ENCODE measurements at regions not wholly inside any gene's neighbourhood (a gene's known extent, or its start where the extent isn't known, plus 50 kb on each side); places are given as distances from the start of the nearest gene placed in this dataset.
"Not testable (repeated sequence)": the region's sequence is repeated elsewhere in the genome, so short reads cannot be mapped to it uniquely, and the experiment has no call there.

GRCh38 chr4:137896221-137896737, 345.9 kb downstream of the SLC7A11 start:
- Histone ChIP-seq H3K27ac (ENCODE audit: low read length) (no peak overlapping the region), H3K36me3 (ENCODE audit: control insufficient read depth, insufficient read depth, low read length) (no peaks in the 10 kb centered on the region), H3K27me3 (ENCODE audit: control insufficient read depth, insufficient read depth, low read length) (no peaks in the 10 kb centered on the region), H3K4me3 (ENCODE audit: low read depth in 2 of 2, low read length in 2 of 2) (no peak overlapping the region), H3K4me1 (ENCODE audit: control insufficient read depth, insufficient read depth, low read length) (no peaks in the 10 kb centered on the region), H3K9me3 (ENCODE audit: control insufficient read depth, insufficient read depth, low read depth, low read length) (no peaks in the 10 kb centered on the region)
- intact Hi-C loops (cut with micrococcal nuclease; ENCODE audit: unreplicated experiment) (no loop called here), in situ Hi-C loops (cut with HindIII; ENCODE audit: low pct_unique_long_range_greater_than_20kb, low sequenced_read_pairs) (no loop called here)
- BruUV-seq (replicated peaks), result no TSS peak
- ChIA-PET POLR2A (no interaction called here), CTCF (no interaction called here)
- DNase-seq (ENCODE audit: low read depth, low spot score) (no peak), ATAC-seq (no peak)
- no peak for TF ChIP-seq POLR2AphosphoS5 (IDR thresholded peaks at IDR 0.05; ENCODE audit: low read depth, low read length)
- no peak for TF ChIP-seq SIN3A (IDR thresholded peaks at IDR 0.05; ENCODE audit: borderline replicate concordance, insufficient read depth, low read depth, low read length)
- TF ChIP-seq CTCF (IDR thresholded peaks at IDR 0.05), result no peak
- no peak for TF ChIP-seq REST (IDR thresholded peaks at IDR 0.05; ENCODE audit: insufficient read depth in 1 of 2, low read depth in 2 of 2, low read length in 1 of 2)
- TF ChIP-seq TCF7L2 (IDR thresholded peaks at IDR 0.05; ENCODE audit: low read depth, low read length), result no peak

GRCh38 chr4:137895515-137895914, 346.6 kb downstream of the SLC7A11 start:
- ATAC-seq; in situ Hi-C loops (cut with HindIII; ENCODE audit: low pct_unique_long_range_greater_than_20kb, low sequenced_read_pairs); H3K36me3 ChIP-seq (ENCODE audit: control insufficient read depth, insufficient read depth, low read length); H3K4me3 ChIP-seq (ENCODE audit: low read depth in 2 of 2, low read length in 2 of 2); H3K27ac ChIP-seq (ENCODE audit: low read length); H3K4me1 ChIP-seq (ENCODE audit: control insufficient read depth, insufficient read depth, low read length); POLR2A ChIA-PET; H3K27me3 ChIP-seq (ENCODE audit: control insufficient read depth, insufficient read depth, low read length); H3K9me3 ChIP-seq (ENCODE audit: control insufficient read depth, insufficient read depth, low read depth, low read length); DNase-seq (ENCODE audit: low read depth, low spot score); CTCF ChIA-PET; BruUV-seq (replicated peaks); intact Hi-C loops (cut with micrococcal nuclease; ENCODE audit: unreplicated experiment): not testable (repeated sequence)

DNA sequence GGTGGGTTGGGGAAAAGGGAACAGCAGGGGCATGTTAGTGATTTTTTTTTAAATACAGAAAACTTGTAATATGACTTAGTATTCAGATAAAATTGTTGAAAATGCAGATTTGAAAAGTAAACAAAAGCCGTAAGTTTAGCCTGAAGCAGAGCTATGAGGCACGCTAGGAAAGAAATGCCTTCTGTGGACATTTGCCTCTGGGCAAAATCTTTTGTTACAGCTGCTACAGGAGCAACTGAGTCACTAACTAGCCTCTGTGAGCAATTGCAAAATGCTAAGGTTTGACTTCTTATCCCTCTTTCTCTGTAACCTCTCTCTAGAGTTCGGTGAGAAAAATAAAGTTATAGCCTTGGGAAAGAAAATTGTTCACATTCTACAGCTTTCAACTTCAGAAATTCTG, 350.0 kb downstream of the SLC7A11 start:
- no peak for TF ChIP-seq CTCF (IDR thresholded peaks at IDR 0.05)
- Histone ChIP-seq H3K4me1 (ENCODE audit: control insufficient read depth, insufficient read depth, low read length) (no peaks in the 10 kb centered on the region), H3K9me3 (ENCODE audit: control insufficient read depth, insufficient read depth, low read depth, low read length) (no peaks in the 10 kb centered on the region), H3K27me3 (ENCODE audit: control insufficient read depth, insufficient read depth, low read length) (no peaks in the 10 kb centered on the region), H3K36me3 (ENCODE audit: control insufficient read depth, insufficient read depth, low read length) (no peaks in the 10 kb centered on the region), H3K27ac (ENCODE audit: low read length) (no peak overlapping the region), H3K4me3 (ENCODE audit: low read depth in 2 of 2, low read length in 2 of 2) (no peak overlapping the region)
- intact Hi-C loops (cut with micrococcal nuclease; ENCODE audit: unreplicated experiment), result no loop called here
- ChIA-PET CTCF (no interaction called here), POLR2A (no interaction called here)
- no peak for DNase-seq (ENCODE audit: low read depth, low spot score)
- BruUV-seq (replicated peaks), result no TSS peak
- no peak for ATAC-seq
- in situ Hi-C loops (cut with HindIII; ENCODE audit: low pct_unique_long_range_greater_than_20kb, low sequenced_read_pairs), result no loop called here

Measured in Panc1 (cell line).